Endothelial cell of umbilical vein (primary cell): ENCODE measurements at regions not wholly inside any gene's neighbourhood (a gene's known extent, or its start where the extent isn't known, plus 50 kb on each side); places are given as distances from the start of the nearest gene placed in this dataset.

Experiments used
- EZH2 ChIP-seq: IDR thresholded peaks from 2 replicates; pipeline ENCODE4 v1.6.1; 2012; ENCODE audit warnings: borderline replicate concordance, low read depth, mild to moderate bottlenecking, moderate library complexity, low read length, inconsistent platforms; ENCODE audit not compliant: severe bottlenecking
- POLR2AphosphoS5 ChIP-seq: IDR thresholded peaks from 2 replicates; pipeline ENCODE4 v1.6.1; 2012; ENCODE audit warnings: low read depth, mild to moderate bottlenecking, control low read depth, low read length, moderate library complexity; ENCODE audit not compliant: insufficient read depth
- TF ChIP-seq, protein P1 (sequence below), 2 donors: IDR thresholded peaks; 1 replicate in 1 of 2; 2 replicates in 1 of 2; pipeline ENCODE4 v1.5.1; 2011; ENCODE audit warnings: low read length in 2 of 2, mild to moderate bottlenecking in 2 of 2, moderate library complexity in 2 of 2, control low read depth in 1 of 2, inconsistent platforms in 1 of 2, low read depth in 1 of 2; ENCODE audit not compliant: insufficient read depth in 1 of 2; ENCODE audit errors: extremely low read depth in 1 of 2

DNA sequence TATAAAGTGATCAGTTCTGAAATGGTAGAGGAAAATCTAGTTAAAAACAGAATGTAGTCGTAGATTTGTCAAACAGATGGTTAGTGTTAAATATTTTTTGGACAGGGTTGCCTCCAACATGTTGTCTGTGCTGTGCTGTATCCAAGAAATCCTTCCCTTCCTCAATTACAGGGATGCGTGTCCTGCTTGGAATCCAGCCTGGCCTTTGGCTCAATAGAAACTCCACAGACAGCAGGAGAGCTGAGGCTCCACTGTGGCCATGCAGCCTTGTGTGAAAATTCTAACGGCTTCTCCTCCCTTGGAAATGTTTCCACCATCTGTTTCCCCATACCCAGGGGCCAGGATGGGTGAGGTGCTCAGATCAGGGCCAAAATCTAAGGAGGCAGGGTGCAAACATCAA is 67.7 kb upstream of the USP29 start:
- TF ChIP-seq, protein P1, sequence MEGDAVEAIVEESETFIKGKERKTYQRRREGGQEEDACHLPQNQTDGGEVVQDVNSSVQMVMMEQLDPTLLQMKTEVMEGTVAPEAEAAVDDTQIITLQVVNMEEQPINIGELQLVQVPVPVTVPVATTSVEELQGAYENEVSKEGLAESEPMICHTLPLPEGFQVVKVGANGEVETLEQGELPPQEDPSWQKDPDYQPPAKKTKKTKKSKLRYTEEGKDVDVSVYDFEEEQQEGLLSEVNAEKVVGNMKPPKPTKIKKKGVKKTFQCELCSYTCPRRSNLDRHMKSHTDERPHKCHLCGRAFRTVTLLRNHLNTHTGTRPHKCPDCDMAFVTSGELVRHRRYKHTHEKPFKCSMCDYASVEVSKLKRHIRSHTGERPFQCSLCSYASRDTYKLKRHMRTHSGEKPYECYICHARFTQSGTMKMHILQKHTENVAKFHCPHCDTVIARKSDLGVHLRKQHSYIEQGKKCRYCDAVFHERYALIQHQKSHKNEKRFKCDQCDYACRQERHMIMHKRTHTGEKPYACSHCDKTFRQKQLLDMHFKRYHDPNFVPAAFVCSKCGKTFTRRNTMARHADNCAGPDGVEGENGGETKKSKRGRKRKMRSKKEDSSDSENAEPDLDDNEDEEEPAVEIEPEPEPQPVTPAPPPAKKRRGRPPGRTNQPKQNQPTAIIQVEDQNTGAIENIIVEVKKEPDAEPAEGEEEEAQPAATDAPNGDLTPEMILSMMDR (IDR thresholded peaks at IDR 0.05; ENCODE audit: extremely low read depth in 1 of 2, insufficient read depth in 1 of 2, low read depth in 1 of 2, low read length in 2 of 2): no peak
- TF ChIP-seq POLR2AphosphoS5 (no peak), EZH2 (no peak)
